ENCODE measurements at regions not wholly inside any gene's neighbourhood (a gene's known extent, or its start where the extent isn't known, plus 50 kb on each side); places are given as distances from the start of the nearest gene placed in this dataset.

DNA sequence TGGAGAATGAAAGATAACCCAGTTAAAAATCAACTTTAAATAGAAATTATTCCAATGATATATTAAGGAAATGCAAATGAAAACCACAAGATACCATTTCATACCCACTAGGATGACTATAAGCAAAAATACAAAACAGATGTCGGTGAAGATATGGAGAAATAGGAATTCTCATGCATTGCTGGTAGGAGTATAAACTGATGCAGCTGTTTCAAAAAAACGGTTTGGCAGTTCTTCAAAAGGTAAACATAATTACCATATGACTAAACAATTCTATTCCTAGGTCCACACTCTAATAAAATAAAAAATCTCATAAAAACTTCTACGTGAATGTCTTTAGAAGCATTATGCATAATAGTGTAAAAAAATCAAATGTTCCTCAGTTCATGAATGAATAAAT is 763.3 kb upstream of the BRINP3 start:
- TF ChIP-seq, protein P1, sequence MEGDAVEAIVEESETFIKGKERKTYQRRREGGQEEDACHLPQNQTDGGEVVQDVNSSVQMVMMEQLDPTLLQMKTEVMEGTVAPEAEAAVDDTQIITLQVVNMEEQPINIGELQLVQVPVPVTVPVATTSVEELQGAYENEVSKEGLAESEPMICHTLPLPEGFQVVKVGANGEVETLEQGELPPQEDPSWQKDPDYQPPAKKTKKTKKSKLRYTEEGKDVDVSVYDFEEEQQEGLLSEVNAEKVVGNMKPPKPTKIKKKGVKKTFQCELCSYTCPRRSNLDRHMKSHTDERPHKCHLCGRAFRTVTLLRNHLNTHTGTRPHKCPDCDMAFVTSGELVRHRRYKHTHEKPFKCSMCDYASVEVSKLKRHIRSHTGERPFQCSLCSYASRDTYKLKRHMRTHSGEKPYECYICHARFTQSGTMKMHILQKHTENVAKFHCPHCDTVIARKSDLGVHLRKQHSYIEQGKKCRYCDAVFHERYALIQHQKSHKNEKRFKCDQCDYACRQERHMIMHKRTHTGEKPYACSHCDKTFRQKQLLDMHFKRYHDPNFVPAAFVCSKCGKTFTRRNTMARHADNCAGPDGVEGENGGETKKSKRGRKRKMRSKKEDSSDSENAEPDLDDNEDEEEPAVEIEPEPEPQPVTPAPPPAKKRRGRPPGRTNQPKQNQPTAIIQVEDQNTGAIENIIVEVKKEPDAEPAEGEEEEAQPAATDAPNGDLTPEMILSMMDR (IDR thresholded peaks at IDR 0.05), result no peak
- TF ChIP-seq EP300 (IDR thresholded peaks at IDR 0.05) (no peak), POLR2A (IDR thresholded peaks at IDR 0.05) (no peak)

Data from upper lobe of left lung (tissue), 4 donors.